IMR-90 (cell line): ENCODE measurements at regions not wholly inside any gene's neighbourhood (a gene's known extent, or its start where the extent isn't known, plus 50 kb on each side); places are given as distances from the start of the nearest gene placed in this dataset.

Experiments used
- ATAC-seq: fragments of 200-7000 bp; cut with Tn5 transposase; 2 replicates; pipeline ENCODE4 v1.9.1; 2020; ENCODE audit warnings: low read depth, mild to moderate bottlenecking, moderate library complexity
- BruUV-seq: library from RNA; stranded (reverse); fragments of 400-500 nt; replicated peaks from 2 replicates; lab custom pipeline; 2021; lab: Mats Ljungman, UMichigan
- CTCF ChIA-PET: fragments of 300-600 bp; formaldehyde crosslinking; extraction: SDS; loops from one replicate; lab custom pipeline; 2021; ENCODE audit warnings: antibody characterized with exemption; lab: Yijun Ruan, JAX
- POLR2A ChIA-PET: fragments of 300-600 bp; sonication (Branson Sonifier 250); formaldehyde crosslinking; loops from one replicate; lab custom pipeline; 2022; ENCODE audit warnings: antibody characterized with exemption; ENCODE audit not compliant: unreplicated experiment; lab: Charles Lee
- DNase-seq: peaks from one replicate; pipeline ENCODE4 v3.0.0; 2013
- H2AFZ ChIP-seq: replicated peaks from 2 replicates; pipeline ENCODE3; 2013; ENCODE audit warnings: low read length, mild to moderate bottlenecking; ENCODE audit not compliant: poor library complexity
- H2AK5ac ChIP-seq: 2 replicates; pipeline ENCODE4 v1.6.1; 2013; ENCODE audit warnings: low read depth, low read length, inconsistent platforms
- H2AK9ac ChIP-seq: replicated peaks from 2 replicates; pipeline ENCODE3; 2013; ENCODE audit warnings: mild to moderate bottlenecking, low read depth, low read length, moderate library complexity; ENCODE audit not compliant: poor library complexity
- H2BK120ac ChIP-seq: 2 replicates; pipeline ENCODE4 v1.6.1; 2013; ENCODE audit warnings: low read depth, low read length, inconsistent platforms
- H2BK15ac ChIP-seq: 3 replicates; pipeline ENCODE4 v1.6.1; 2013; ENCODE audit warnings: low read depth, low read length, inconsistent platforms
- H2BK20ac ChIP-seq: 2 replicates; pipeline ENCODE4 v1.6.1; 2013; ENCODE audit warnings: low read depth, mild to moderate bottlenecking, inconsistent platforms, low read length, moderate library complexity
- H2BK5ac ChIP-seq: 2 replicates; pipeline ENCODE4 v1.6.1; 2013; ENCODE audit warnings: mild to moderate bottlenecking, low read depth, low read length, inconsistent platforms; ENCODE audit not compliant: poor library complexity, severe bottlenecking
- H3K14ac ChIP-seq: replicated peaks from 2 replicates; pipeline ENCODE4 v1.6.1; 2013; ENCODE audit warnings: low read depth, low read length, inconsistent platforms
- H3K18ac ChIP-seq: 2 replicates; pipeline ENCODE4 v1.6.1; 2013; ENCODE audit warnings: low read depth, low read length, control low read depth
- H3K23ac ChIP-seq: 2 replicates; pipeline ENCODE4 v1.6.1; 2013; ENCODE audit warnings: low read depth, low read length, inconsistent platforms
- H3K27ac ChIP-seq: 2 replicates; pipeline ENCODE4 v1.5.1; 2013; ENCODE audit warnings: mild to moderate bottlenecking, control low read depth, low read length; ENCODE audit not compliant: insufficient read depth
- H3K27me3 ChIP-seq: 2 replicates; pipeline ENCODE4 v1.6.1; 2013; ENCODE audit warnings: low read length; ENCODE audit not compliant: control insufficient read depth, insufficient read depth
- H3K36me3 ChIP-seq: 2 replicates; pipeline ENCODE4 v1.6.1; 2013; ENCODE audit warnings: low read length, mixed read lengths; ENCODE audit not compliant: control insufficient read depth, insufficient read depth
- H3K4ac ChIP-seq: 2 replicates; pipeline ENCODE4 v1.6.1; 2013; ENCODE audit warnings: low read depth, low read length, inconsistent platforms
- H3K4me1 ChIP-seq: 2 replicates; pipeline ENCODE4 v1.6.1; 2013; ENCODE audit warnings: low read length, mixed read lengths; ENCODE audit not compliant: control insufficient read depth, insufficient read depth
- H3K4me2 ChIP-seq: 2 replicates; pipeline ENCODE4 v1.6.1; 2013; ENCODE audit warnings: low read depth, mild to moderate bottlenecking, control low read depth, low read length, moderate library complexity
- H3K4me3 ChIP-seq: 2 replicates; pipeline ENCODE4 v1.5.1; 2013; ENCODE audit warnings: low read depth, mild to moderate bottlenecking, control low read depth, low read length, moderate library complexity; ENCODE audit not compliant: insufficient read depth
- H3K56ac ChIP-seq: 2 replicates; pipeline ENCODE4 v1.6.1; 2013; ENCODE audit warnings: low read length, inconsistent platforms; ENCODE audit not compliant: insufficient read depth; ENCODE audit errors: extremely low read depth
- H3K79me1 ChIP-seq, 2 experiments: 2 replicates each; pipeline ENCODE4 v1.6.1; 2013; ENCODE audit warnings: low read length in 2 of 2, inconsistent platforms in 1 of 2, low read depth in 1 of 2
- H3K9ac ChIP-seq: 2 replicates; pipeline ENCODE4 v1.6.1; 2013; ENCODE audit warnings: low read depth, low read length, control low read depth
- H3K9me1 ChIP-seq: 2 replicates; pipeline ENCODE4 v1.6.1; 2013; ENCODE audit warnings: low read length, inconsistent platforms; ENCODE audit not compliant: insufficient read depth
- H3K9me3 ChIP-seq: 2 replicates; pipeline ENCODE4 v1.6.1; 2013; ENCODE audit warnings: low read length; ENCODE audit not compliant: control insufficient read depth, insufficient read depth
- H4K20me1 ChIP-seq: 2 replicates; pipeline ENCODE4 v1.6.1; 2013; ENCODE audit warnings: low read length, inconsistent platforms; ENCODE audit not compliant: insufficient read depth
- H4K5ac ChIP-seq: 2 replicates; pipeline ENCODE4 v1.6.1; 2013; ENCODE audit warnings: mild to moderate bottlenecking, low read depth, low read length, control low read depth
- H4K8ac ChIP-seq, 2 experiments: 2 replicates each; pipeline ENCODE4 v1.6.1; 2013; ENCODE audit warnings: low read depth in 2 of 2, low read length in 2 of 2, control low read depth in 1 of 2, inconsistent platforms in 1 of 2
- H4K91ac ChIP-seq: 2 replicates; pipeline ENCODE4 v1.6.1; 2013; ENCODE audit warnings: low read depth, low read length, inconsistent platforms; ENCODE audit not compliant: insufficient read depth
- BHLHE40 ChIP-seq: fragments of 150-350 bp; IDR thresholded peaks from 2 replicates; pipeline ENCODE4 v1.6.1; 2016; ENCODE audit warnings: mild to moderate bottlenecking, low read depth, low read length
- CHD1 ChIP-seq: IDR thresholded peaks from 2 replicates; pipeline ENCODE4 v1.6.1; 2012; ENCODE audit warnings: low read depth, low read length, improper control_type of control experiment
- CTCF ChIP-seq: conservative IDR thresholded peaks from 2 replicates; pipeline ENCODE4 v1.5.1; 2012; ENCODE audit warnings: mild to moderate bottlenecking, low read depth, low read length, improper control_type of control experiment
- FOS ChIP-seq: fragments of 150-350 bp; IDR thresholded peaks from 2 replicates; pipeline ENCODE4 v1.6.1; 2016; ENCODE audit warnings: low read depth, low read length
- MAFK ChIP-seq: IDR thresholded peaks from 2 replicates; pipeline ENCODE4 v1.6.1; 2012; ENCODE audit warnings: low read depth, low read length, improper control_type of control experiment
- MAZ ChIP-seq: IDR thresholded peaks from 2 replicates; pipeline ENCODE4 v1.6.1; 2012; ENCODE audit warnings: low read depth, mild to moderate bottlenecking, low read length, improper control_type of control experiment, moderate library complexity, borderline replicate concordance
- WGBS, 2 experiments: methylation state at CpG; one replicate each; pipeline versions ENCODE4 v1.1.5 to v1.1.7; 2013; ENCODE audit warnings: missing lambda C conversion rate in 2 of 2; ENCODE audit not compliant: insufficient read length in 1 of 2; ENCODE audit errors: extremely low coverage in 2 of 2; 5-methylcytosine and 5-hydroxymethylcytosine counted together
- dilution Hi-C: fragments of 300-500 bp; cut with HindIII; formaldehyde crosslinking; loops from one replicate; pipeline ENCODE4 v1.14.3; 2018; ENCODE audit warnings: low sequenced_read_pairs; ENCODE audit not compliant: unreplicated experiment
- in situ Hi-C: fragments of 300-500 bp; cut with MboI; formaldehyde crosslinking; loops from 3 replicates; pipeline ENCODE4 v1.14.3; 2019; ENCODE audit warnings: low sequenced_read_pairs, inconsistent platforms, mixed read lengths
- intact Hi-C: fragments of 100-400 bp; cut with micrococcal nuclease; formaldehyde crosslinking; loops from 2 replicates; pipeline ENCODE4 v1.10.0; 2022

GRCh38 chr21:16569679-16570078 is 839.9 kb downstream of the USP25 start:
- Histone ChIP-seq H2AK5ac (no peak overlapping the region), H3K4ac (peak overlapping the region; percentile 48; the same call in 1 of the 2 replicates), H3K56ac (no peak overlapping the region), H3K27me3 (no peaks in the 10 kb centered on the region), H3K36me3 (no peaks in the 10 kb centered on the region), H4K5ac (no peak overlapping the region), H2AK9ac (no peak overlapping the region), H2BK5ac (peak overlapping the region; percentile 95), H3K23ac (0 out of 2 replicates have a peak overlapping the region, but pooled peaks have one; percentile 59), H3K18ac (peak overlapping the region; percentile 1; the same call in 1 of the 2 replicates), H3K4me3 (no peak overlapping the region), H3K4me1 (peaks cover 8% of the 10 kb centered on the region; the same call in 1 of the 2 replicates), H4K91ac (peak overlapping the region; percentile 69; the same call in 1 of the 2 replicates), H2BK120ac (peak overlapping the region; percentile 82), H2AFZ (no peak overlapping the region), H2BK20ac (peak overlapping the region; percentile 88; the same call in 1 of the 2 replicates), H3K79me1 (no peaks in the 10 kb centered on the region), H4K20me1 (no peaks in the 10 kb centered on the region), H2BK15ac (peak overlapping the region; percentile 23; the same call in 1 of the 3 replicates), H4K8ac (peak overlapping the region in 1 of 2 experiments; percentile 71; a peak in 2 of 4 replicates), H3K27ac (no peak overlapping the region), H3K9ac (no peak overlapping the region), H3K9me3 (no peaks in the 10 kb centered on the region), H3K4me2 (no peak overlapping the region), H3K9me1 (no peaks in the 10 kb centered on the region; the same call in 1 of the 2 replicates), H3K14ac (peak overlapping the region; percentile 77)
- intact Hi-C loops: loop anchor here (5.0 kb wide), 1 partner anchor 32 kb away; no protein-coding TSS in a partner anchor
- in situ Hi-C loops: loop anchor here (25.0 kb wide), 1 partner anchor 893 kb away; no protein-coding TSS in a partner anchor
- ChIA-PET POLR2A (no interaction called here), CTCF (no interaction called here)
- dilution Hi-C loops: no loop called here
- no CpG with 5 or more reads among the region's 1 CpG for WGBS, 2 experiments
- DNase-seq (peak; percentile 39), ATAC-seq (peak; percentile 30)
- TF ChIP-seq BHLHE40 (no peak), CHD1 (no peak), CTCF (no peak), MAFK (no peak), FOS (no peak), MAZ (no peak)
- BruUV-seq: no TSS peak
